GM12873 (cell line): ENCODE measurements at regions not wholly inside any gene's neighbourhood (a gene's known extent, or its start where the extent isn't known, plus 50 kb on each side); places are given as distances from the start of the nearest gene placed in this dataset.

ENCODE experiments used
- CTCF ChIP-seq: IDR thresholded peaks from 2 replicates; pipeline ENCODE4 v1.5.1; 2012; ENCODE audit warnings: low read depth, mild to moderate bottlenecking, moderate library complexity, low read length, control low read depth; ENCODE audit not compliant: insufficient read depth; ENCODE audit errors: missing control alignments

- no peak for TF ChIP-seq CTCF
Observed at GRCh38 chr14:84042992-84043391, 1487.0 kb upstream of the FLRT2 start.

GRCh38 chr14:84064316-84065125, 1465.4 kb upstream of the FLRT2 start:
- TF ChIP-seq CTCF = no peak

GRCh38 chr14:84065811-84066210, 1464.1 kb upstream of the FLRT2 start:
- no peak for TF ChIP-seq CTCF

GRCh38 chr14:84068288-84068687, 1461.7 kb upstream of the FLRT2 start:
- TF ChIP-seq CTCF = no peak

- no peak for TF ChIP-seq CTCF
Observed at GRCh38 chr14:84071061-84071460, 1458.9 kb upstream of the FLRT2 start.

- no peak for TF ChIP-seq CTCF
Observed at GRCh38 chr14:84074626-84075025, 1455.3 kb upstream of the FLRT2 start.

- no peak for TF ChIP-seq CTCF
Observed at GRCh38 chr14:84080944-84081343, 1449.0 kb upstream of the FLRT2 start.
